ENCODE measurements at regions not wholly inside any gene's neighbourhood (a gene's known extent, or its start where the extent isn't known, plus 50 kb on each side); places are given as distances from the start of the nearest gene placed in this dataset.
A peak's percentile ranks its signal among the peaks of the same experiment; 100 is the strongest.

GRCh38 chr2:139389391-139389790 is 609.2 kb upstream of the NXPH2 start:
- no peak for DNase-seq

DNA sequence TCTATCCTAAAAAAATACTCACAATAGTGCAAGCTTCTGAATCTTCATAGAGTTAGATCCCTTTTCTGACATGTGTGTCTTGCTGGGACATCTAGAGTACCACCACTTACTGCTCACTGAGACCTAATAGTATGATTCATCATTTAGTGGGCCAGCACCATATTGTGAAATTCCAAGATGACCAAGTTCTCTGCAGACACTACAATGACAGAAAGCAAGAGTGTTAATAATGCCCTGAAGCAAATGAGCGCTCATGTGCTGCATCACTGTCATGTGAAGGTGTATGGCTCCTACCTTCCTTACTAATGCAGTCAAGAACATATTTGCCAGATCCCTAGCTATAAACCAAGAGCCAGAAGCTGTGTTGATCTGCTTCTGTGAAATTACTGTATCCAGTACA is 606.2 kb upstream of the NXPH2 start:
- no peak for DNase-seq

DNA sequence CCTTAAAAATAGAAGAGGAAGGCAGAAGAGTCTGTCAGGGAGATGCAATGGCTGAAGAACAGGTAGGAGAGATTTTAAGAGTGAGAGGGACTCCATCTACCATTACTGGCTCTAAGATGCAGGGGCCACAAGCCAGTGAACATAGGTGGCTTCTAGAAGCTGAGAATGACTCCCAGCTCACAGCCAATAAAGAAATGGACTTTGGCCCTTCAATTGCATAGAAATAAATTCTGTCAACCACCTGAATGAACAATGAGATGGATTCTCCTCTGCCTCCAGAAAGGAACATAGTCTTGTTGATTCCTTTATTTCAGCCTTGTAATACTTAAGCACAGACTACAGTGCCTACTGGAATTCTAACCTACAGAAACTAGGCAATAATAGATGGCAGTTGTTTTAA is 603.3 kb upstream of the NXPH2 start:
- DNase-seq: no peak

- DNase-seq: no peak
These were observed 599.9 kb upstream of the NXPH2 start for GRCh38 chr2:139380051-139380450.

- no peak for DNase-seq
These were observed 598.2 kb upstream of the NXPH2 start for GRCh38 chr2:139378373-139378772.

- no peak for DNase-seq
These were observed 594.2 kb upstream of the NXPH2 start for GRCh38 chr2:139374296-139374850.

DNA sequence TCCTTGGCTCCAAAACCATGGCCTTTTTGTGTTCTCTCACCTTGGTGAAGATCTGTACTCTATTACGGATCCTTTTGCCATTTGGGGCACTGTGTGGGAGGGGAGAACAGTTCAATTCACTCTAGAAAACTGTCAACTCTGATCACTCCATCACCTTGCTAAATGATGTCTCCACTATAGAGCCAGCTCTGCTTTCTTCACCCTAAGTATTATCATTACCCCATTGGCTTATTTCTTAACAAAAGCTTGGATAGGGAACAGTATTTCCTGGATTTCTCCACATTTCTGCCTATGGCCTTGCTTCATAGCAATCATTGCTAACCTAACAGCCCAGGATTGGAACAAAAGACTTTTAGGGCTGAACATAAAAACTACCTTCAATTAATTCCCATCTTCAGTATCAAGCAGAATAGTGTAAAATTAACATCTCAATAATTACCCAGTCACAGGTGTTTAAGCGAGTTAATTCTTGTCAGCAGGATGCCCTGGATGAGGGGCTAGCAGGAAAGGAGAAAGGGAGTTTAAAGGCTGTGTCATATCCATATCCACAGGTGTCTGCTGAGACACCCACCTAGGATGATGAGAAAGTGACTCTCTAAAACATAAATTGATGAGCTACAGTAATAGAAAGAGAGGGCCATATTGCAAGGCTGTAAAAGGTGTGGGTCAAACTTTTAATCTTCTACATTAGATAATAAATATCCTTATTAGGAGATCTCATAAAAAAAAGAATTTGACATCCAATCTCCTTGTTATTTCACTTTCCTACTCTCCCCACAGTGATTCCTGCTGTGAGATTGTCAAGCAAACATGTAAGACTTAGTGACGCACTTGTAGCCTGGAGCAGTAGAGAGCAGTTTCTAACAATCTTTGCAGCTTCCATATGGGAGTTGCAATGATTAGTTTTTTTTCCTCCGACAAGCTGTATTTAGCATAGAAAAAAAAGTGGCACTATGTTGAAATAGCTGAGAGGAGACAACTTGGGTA is 589.5 kb upstream of the NXPH2 start:
- DNase-seq: no peak

- no peak for DNase-seq
These were observed 587.2 kb upstream of the NXPH2 start for GRCh38 chr2:139367416-139367815.

GRCh38 chr2:139366681-139367080 is 586.5 kb upstream of the NXPH2 start:
- peak; percentile 52 for DNase-seq

- DNase-seq: no peak
These were observed 585.0 kb upstream of the NXPH2 start for GRCh38 chr2:139365189-139365588.

DNA sequence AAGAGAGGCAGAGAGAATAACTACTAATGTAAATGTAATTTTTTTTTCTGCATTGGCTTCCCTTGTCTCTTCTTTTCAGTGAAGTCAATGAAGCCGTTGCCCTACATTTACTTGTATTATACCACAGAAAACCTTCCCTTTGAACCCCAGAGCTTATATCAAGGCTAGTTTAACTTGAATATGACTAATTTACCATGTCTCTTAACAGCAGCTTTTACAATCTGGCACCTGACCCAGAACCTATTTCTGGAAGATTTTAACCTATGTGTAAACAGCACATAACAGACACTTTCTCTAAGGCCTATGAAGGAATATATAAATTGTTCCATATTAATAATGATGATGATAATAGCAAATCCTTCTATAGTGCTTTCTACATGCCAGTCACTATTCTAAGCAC is 580.5 kb upstream of the NXPH2 start:
- DNase-seq: no peak

DNA sequence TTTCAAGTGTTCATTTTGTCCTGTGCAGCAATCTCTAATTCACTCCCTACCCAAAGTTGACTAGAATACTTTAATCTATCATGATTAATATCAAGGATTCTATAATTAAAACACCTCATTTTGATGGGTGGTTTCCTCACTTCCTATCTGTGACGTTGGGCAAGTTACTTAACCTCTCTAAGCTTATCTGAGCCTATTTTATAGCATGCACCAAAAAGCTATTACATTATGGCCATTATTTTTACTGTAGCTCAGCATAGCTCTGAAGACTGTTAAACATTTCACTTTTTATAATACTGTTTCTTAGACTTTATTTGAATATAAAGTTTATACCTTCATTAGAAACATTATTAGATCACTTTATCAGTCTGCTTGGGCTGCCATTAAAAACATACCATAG is 579.6 kb upstream of the NXPH2 start:
- DNase-seq: no peak

DNA sequence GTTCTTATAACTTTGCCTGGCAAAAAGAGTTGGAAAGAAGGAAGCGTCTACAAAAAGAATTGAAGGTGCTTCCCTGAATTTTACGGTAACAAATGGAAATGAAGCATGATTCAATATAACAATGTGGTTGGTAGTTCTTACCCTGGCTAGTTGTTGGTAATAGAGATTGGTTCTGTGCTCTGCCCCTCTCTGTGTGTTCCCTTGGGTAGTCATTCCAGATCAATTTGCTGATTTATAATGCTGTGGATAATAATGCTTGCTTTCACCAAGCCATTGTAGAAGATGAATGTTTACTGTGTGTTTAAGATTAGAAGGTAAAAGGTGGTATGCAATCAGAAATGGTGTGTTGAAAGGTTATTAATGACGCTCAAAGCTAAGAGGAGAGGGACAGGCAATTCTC is 577.8 kb upstream of the NXPH2 start:
- DNase-seq: no peak

DNA sequence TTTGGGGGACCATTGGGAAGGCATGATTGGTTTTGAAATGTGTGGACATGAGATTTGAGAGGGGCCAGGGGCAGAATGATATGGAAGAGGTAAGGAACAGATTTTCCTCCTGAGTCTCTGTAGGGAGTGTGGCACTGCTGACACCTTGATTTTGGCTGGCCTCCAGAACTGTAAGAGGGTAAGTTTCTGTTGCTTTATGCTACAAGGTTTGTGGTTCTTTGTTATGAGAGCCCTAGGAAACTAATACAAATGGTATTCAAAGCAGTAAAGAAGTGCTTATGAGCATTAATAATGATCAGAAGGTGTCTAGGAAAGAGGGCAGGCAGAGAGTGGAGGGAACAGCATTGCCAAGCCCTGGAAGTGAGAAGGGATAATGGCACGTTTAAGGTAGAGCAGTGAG is 574.3 kb upstream of the NXPH2 start:
- no peak for DNase-seq

DNA sequence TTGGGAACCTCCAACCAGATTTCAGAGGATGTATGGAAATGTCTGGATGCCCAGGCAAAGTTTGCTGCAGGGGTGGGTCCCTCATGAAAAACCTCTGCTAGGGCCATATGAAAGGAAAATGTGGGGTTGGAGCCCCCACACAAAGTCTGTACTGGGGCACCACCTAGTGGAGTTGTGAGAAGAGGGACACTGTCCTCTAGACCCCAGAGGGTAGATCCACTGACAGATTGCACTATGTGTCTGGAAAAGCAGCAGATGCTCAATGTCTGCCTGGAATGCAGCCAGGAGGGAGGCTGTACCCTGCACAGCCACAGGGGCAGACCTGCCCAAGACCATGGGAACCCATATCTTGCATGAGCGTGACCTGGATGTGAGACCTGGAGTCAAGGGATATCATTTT is 573.7 kb upstream of the NXPH2 start:
- DNase-seq: no peak

- DNase-seq: no peak
These were observed 537.1 kb upstream of the NXPH2 start for GRCh38 chr2:139317259-139317658.

DNA sequence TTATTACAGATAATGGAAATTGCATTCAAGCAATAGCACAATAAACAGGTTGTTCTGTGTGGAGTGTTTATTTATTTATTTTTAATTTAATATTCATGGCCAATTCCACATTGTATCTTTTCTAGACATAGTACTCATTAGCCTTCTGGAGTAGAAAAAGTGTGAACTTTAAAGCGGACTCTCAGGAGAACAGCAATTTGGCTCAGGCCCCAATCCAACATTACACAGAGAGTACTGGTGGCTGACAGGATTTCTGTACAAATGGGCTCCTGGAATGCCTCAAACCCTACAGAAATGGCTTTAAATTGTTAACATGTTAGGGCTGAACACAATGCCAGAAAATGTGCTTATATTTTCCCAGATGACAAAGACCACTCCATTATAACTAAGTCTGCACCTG is 533.9 kb upstream of the NXPH2 start:
- no peak for DNase-seq

DNA sequence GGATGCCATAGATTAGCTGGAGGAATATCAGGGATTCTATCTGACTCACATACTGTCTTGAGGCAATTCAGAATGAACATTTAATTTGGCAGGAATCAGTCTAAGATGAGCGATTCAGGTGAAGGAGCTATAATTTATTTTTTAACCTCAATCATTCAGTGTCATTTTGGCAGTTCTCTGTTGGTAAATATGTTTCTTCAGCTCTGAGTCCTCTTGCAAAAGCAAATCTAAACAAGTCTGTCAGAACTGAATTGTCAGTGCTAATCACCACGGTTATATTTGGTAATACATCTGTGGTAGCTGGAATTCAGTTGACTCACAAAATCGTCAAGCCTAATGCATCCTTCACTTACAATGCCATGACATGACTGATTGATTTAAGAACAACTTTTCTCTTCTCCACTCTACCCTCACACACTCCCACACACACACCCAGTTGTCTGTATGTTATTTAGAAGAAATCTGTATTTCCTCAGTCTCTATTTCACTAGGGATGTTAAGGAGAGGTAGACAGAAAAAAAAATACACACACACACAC is 516.6 kb upstream of the NXPH2 start:
- no peak for DNase-seq

DNA sequence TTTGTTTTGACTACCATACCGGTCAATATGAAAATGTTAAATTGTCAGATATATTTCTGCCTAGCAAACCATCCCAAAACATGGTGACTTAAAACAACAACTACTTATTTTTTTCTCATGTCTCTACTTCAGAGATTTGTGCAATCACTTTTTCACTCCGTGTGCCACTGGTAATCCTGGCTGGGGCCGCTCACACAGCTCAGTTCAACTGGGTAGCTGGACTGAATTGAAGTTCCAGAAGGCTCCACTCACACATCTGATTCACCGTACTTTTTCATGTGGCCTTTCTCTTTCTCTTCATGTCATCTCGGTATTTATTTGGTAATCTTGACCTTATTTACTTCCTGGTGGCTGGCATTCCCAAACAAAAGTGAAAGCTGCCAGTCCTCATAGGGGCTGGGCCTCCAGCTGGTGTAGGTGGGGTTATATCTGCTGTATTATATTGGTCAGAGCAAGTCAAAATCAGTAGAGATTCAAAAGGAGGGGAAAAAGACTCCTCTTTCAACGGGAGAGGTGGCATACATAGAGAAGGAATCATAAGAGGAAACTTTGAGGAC is 513.9 kb upstream of the NXPH2 start:
- DNase-seq: no peak

- no peak for DNase-seq
These were observed 500.9 kb upstream of the NXPH2 start for GRCh38 chr2:139281124-139281523.

DNA sequence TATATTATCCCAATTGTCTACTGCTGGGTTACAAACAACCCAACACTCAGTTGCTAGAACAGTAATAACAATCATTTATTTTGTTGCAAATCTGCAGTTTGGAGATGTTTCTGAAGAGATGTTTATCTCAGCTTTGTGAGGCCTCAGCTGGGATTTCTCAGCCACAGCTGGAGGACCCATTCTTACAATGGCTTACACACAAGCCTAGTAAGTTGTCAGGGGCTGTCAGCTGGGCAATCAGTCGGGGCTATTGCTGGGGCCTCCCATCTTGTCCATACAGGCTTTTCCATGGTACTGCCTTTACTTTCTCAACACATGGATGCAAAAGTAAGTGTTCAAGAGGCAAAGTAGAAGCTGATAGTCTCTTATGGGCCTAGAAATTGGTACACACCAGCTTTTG is 491.7 kb upstream of the NXPH2 start:
- DNase-seq: no peak

DNA sequence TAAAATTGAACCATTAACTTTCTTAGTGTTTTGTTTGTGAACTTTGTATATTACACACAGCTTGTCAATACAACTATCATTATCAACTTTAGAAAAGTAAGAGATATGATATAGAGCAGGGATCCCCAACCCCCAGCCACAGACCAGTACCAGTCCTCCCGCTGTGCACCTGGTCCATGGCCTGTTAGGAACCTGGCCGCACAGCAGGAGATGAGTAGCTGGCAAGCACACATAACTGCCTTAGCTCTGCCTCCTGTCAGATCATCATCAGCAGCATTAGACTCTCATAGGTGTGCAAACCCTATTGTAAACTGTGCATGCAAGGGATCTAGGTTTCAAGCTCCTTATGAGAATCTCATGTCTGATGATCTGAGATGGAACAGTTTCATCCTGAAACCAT is 491.0 kb upstream of the NXPH2 start:
- DNase-seq: no peak

DNA sequence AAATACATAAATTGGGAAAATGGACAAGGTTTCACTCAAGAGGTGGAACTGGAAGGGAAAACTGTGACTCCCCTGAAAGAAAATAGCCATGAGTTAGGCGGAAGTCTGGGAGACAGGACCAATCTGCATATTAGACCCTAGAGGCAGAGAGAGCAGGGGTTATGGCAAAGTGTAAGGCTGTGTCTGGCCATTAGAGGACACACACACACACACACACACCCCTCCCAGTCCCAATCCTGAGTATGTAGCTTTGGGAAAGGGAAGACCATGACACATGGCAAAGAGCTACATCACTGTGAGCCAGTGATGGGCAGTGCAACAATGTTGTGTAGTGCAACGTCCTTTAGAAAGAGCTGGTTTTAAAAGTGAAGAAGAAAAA is 479.9 kb upstream of the NXPH2 start:
- DNase-seq: no peak

- DNase-seq: no peak
These were observed 479.3 kb upstream of the NXPH2 start for GRCh38 chr2:139259422-139260051.

All from NCI-H1092 treated with DMSO at 0.1 percent for 48 hours (cell line).